ENCODE measurements at regions not wholly inside any gene's neighbourhood (a gene's known extent, or its start where the extent isn't known, plus 50 kb on each side); places are given as distances from the start of the nearest gene placed in this dataset.

DNA sequence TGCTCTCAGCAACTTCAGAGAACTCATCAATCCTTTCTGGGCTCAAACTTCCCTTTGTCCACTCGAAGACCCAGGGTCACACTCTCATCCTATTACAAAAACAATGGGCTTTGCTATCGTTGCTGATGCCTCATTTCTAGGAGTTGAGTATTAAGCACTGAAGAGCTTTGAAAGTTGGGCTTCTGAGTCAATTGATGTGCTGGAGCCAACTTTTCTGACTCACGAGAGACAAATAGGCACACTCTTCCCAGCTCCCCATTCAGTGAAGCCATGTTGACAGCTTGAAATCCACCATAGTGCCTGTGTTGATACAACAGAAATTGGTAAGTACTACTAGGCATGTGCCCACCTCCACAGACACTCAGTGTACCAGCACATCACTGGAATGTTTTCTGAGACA, 97.5 kb upstream of the PRSS58 start:
- Mint-ChIP-seq H3K36me3 (no peaks in the 10 kb centered on the region), H3K27me3 (peaks cover 17% of the 10 kb centered on the region), H3K27ac (no peak overlapping the region), H3K4me1 (no peaks in the 10 kb centered on the region), H3K9me3 (no peaks in the 10 kb centered on the region), H3K4me3 (no peak overlapping the region)
- ATAC-seq = no peak

DNA sequence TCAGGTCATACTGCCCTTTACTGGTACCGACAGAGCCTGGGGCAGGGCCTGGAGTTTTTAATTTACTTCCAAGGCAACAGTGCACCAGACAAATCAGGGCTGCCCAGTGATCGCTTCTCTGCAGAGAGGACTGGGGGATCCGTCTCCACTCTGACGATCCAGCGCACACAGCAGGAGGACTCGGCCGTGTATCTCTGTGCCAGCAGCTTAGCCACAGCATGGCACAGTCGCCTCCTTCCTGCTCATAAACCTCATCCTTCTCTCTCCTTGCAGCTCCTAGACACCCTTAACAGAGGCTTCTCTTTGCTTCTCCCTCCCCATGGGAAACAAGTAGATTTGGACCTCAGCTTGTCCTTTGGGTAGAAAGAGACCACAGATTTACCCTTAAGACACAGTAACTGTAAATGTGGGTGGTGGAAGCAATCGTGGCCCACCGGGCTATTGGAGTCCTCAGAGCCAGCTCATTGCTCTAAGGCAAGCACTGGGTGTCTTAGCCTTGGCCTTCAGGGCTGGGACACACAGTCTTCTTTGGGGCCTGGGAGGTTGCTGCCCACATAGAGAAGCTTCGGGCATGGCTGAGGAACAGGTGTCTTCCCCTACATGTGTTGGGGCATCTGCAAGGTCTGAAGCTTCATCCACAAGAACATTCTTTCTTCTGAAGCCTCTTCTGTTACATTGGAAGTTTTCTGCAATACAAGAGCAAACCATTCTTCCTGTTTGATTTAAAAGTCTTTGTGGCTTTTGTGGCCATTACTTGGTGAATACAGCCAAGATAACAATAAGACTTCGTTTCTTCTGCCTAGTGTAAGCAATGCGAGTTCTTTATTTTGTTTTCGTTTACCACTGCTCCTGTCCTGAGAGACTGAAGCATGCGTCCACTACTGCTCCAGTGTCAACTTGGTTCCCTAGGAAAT, 95.5 kb upstream of the PRSS58 start:
- ATAC-seq = no peak
- H3K27me3 Mint-ChIP-seq = peaks cover 29% of the 10 kb centered on the region
- no peaks in the 10 kb centered on the region for H3K36me3 Mint-ChIP-seq
- no peaks in the 10 kb centered on the region for H3K4me1 Mint-ChIP-seq
- H3K27ac Mint-ChIP-seq = no peak overlapping the region
- no peak overlapping the region for H3K4me3 Mint-ChIP-seq
- H3K9me3 Mint-ChIP-seq = no peaks in the 10 kb centered on the region

DNA sequence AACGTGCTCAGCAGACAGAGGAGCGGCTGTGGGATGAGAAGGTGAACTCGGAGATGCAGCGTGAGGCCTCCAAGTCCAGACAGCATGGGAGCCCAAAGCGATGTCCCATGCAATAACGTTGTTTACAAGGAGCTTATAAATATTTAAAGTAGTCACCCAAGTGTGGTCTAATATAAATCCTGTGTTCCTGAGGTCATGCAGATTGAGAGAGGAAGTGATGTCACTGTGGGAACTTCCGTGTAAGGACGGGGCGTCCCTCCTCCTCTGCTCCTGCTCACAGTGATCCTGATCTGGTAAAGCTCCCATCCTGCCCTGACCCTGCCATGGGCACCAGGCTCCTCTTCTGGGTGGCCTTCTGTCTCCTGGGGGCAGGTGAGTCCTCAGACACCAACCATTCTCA, 94.7 kb upstream of the PRSS58 start:
- Mint-ChIP-seq H3K4me1 (no peaks in the 10 kb centered on the region), H3K4me3 (no peak overlapping the region), H3K27ac (no peak overlapping the region), H3K9me3 (peaks cover 2% of the 10 kb centered on the region), H3K27me3 (peaks cover 38% of the 10 kb centered on the region), H3K36me3 (no peaks in the 10 kb centered on the region)
- no peak for ATAC-seq

DNA sequence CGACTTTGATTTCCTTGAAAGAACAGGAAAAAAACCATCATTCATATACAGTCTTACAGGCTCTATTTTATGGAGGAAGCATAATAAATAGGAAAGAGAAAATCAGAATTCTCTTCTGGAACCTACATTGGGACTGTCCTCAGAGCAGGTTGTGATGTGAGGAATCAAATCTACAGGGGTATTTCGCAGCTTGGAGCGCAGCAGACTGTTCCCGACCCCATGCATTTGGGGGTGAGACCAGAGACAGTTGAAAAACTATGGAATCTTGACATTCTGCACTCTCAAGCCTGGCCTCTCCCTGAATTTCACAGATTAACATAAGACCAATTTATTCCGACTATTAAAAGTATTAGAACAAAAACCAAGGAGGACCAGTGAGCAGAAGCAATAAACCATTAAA, 93.3 kb upstream of the PRSS58 start:
- no peaks in the 10 kb centered on the region for H3K4me1 Mint-ChIP-seq

DNA sequence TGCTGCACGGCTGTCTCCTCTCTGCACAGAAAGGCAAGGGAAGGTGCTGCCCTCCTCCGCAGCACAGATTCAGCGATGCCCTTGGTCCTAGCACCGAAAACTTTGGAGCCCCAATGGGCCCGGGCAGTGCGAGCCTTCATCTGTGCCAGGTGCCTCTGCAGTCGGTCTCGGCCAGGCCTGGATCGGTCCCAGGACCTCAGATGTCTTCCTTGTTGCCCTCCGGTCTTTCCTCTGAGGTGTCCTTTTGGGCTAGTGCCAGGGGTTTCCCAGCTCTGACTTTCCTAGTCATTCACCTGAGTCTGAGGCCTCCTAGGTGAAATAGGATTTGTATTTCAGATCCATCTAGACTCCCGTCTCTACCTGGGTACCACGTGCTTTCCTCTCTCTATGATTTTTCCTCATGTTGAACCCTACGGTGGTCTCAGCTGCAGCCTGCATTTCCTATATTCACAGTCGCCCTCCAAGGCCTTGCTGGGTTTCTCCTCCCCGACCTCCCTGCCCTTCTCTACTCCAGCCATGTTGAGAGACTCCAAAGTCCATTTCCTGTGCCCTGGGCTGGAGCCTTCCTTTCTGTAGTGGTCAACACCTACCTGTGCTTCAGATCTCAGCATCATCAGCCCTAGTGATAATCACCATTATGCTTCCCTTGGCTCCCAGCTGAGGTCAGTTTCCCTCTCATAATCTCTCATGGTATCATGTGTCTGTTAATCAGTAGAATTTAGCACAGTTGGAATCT, 92.0 kb upstream of the PRSS58 start:
- Mint-ChIP-seq H3K4me1 (no peaks in the 10 kb centered on the region), H3K36me3 (no peaks in the 10 kb centered on the region), H3K4me3 (no peak overlapping the region), H3K27ac (no peak overlapping the region), H3K9me3 (peaks cover 2% of the 10 kb centered on the region), H3K27me3 (peaks cover 42% of the 10 kb centered on the region)
- no peak for ATAC-seq

More for the DNA sequence above, 93.3 kb upstream of the PRSS58 start:
- no peak overlapping the region for H3K27ac Mint-ChIP-seq
- no peak for ATAC-seq
- H3K27me3 Mint-ChIP-seq = peaks cover 38% of the 10 kb centered on the region
- peaks cover 2% of the 10 kb centered on the region for H3K9me3 Mint-ChIP-seq
- no peaks in the 10 kb centered on the region for H3K36me3 Mint-ChIP-seq
- no peak overlapping the region for H3K4me3 Mint-ChIP-seq

DNA sequence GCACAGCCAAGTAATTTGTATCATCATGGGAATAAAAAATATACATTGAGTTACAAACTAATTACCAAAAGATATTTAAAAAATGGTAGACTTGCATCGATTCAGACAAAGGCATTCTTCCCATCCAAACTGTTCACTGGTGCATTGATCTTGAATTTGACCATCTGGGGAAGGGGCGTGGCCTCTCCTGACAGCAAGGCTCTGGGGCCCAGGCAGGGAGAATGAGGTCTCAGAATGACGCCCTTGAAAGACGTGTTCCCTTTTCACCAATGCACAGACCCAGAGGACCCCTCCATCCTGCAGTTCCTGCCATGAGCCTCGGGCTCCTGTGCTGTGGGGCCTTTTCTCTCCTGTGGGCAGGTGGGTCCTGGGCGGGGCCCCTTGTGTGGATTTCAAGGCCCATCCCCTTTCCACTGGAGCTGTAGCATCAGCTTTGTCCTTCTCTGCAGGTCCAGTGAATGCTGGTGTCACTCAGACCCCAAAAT, 91.1 kb upstream of the PRSS58 start:
- Mint-ChIP-seq H3K36me3 (no peaks in the 10 kb centered on the region), H3K27ac (no peak overlapping the region), H3K4me1 (no peaks in the 10 kb centered on the region), H3K4me3 (no peak overlapping the region), H3K9me3 (peaks cover 2% of the 10 kb centered on the region), H3K27me3 (peaks cover 48% of the 10 kb centered on the region)
- ATAC-seq = no peak

DNA sequence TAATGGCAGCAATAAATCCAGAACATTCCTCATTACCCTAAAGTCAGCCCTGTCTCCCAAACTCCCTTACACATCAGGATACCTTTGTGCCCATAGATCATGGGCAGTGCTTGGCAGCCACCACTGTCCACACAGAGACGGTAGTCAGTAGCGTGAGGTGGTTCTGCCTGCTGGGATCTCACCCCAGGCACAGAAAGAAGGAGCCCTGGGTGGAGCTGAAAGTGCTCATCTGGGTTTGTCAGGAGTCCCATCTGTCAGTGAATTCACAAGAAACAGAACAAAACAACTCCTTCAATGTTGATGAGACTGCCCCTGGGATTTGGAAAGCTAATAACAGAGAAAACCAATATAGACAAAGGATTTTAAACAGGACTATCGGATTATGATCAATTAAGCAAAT, 90.2 kb upstream of the PRSS58 start:
- ATAC-seq = no peak
- peaks cover 48% of the 10 kb centered on the region for H3K27me3 Mint-ChIP-seq
- H3K36me3 Mint-ChIP-seq = no peaks in the 10 kb centered on the region
- H3K27ac Mint-ChIP-seq = no peak overlapping the region
- H3K4me1 Mint-ChIP-seq = no peaks in the 10 kb centered on the region
- no peak overlapping the region for H3K4me3 Mint-ChIP-seq
- peaks cover 2% of the 10 kb centered on the region for H3K9me3 Mint-ChIP-seq

DNA sequence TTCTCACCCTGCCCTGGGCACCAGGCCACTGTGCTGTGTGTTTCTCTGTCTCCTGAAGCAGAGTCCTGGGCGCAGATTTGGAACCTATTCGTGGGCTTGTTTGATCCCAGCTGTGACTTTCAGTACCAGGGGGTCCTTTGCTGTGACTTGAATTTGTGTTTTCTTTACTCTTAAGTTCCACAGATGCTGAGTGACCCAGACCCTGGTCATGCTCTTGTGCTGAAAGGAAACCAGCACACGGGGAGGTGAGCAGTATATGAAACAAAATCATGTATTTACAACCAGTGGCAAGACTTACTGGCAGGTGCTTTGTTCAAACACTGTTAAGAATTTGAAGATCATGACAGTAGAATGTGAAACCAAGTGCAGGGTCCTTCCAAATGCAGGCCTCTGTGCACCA, 89.2 kb upstream of the PRSS58 start:
- H3K4me1 Mint-ChIP-seq = no peaks in the 10 kb centered on the region
- H3K27me3 Mint-ChIP-seq = peaks cover 42% of the 10 kb centered on the region
- no peak overlapping the region for H3K27ac Mint-ChIP-seq
- no peak for ATAC-seq
- H3K9me3 Mint-ChIP-seq = peaks cover 2% of the 10 kb centered on the region
- no peaks in the 10 kb centered on the region for H3K36me3 Mint-ChIP-seq
- no peak overlapping the region for H3K4me3 Mint-ChIP-seq

DNA sequence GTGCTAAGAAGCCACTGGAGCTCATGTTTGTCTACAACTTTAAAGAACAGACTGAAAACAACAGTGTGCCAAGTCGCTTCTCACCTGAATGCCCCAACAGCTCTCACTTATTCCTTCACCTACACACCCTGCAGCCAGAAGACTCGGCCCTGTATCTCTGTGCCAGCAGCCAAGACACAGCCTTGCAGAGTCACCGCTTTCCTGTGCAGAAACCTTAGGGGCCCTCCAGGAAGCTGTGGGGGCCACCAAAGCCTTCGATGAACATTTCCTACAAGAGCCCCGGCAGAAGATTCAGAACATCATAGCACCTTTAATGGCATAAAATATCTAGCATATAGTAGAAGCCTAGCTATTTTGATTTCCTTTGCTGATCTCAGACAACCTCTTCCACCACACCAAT, 88.0 kb upstream of the PRSS58 start:
- ATAC-seq = no peak
- no peaks in the 10 kb centered on the region for H3K36me3 Mint-ChIP-seq
- H3K27ac Mint-ChIP-seq = no peak overlapping the region
- peaks cover 35% of the 10 kb centered on the region for H3K27me3 Mint-ChIP-seq
- H3K4me1 Mint-ChIP-seq = no peaks in the 10 kb centered on the region
- peaks cover 2% of the 10 kb centered on the region for H3K9me3 Mint-ChIP-seq
- no peak overlapping the region for H3K4me3 Mint-ChIP-seq

DNA sequence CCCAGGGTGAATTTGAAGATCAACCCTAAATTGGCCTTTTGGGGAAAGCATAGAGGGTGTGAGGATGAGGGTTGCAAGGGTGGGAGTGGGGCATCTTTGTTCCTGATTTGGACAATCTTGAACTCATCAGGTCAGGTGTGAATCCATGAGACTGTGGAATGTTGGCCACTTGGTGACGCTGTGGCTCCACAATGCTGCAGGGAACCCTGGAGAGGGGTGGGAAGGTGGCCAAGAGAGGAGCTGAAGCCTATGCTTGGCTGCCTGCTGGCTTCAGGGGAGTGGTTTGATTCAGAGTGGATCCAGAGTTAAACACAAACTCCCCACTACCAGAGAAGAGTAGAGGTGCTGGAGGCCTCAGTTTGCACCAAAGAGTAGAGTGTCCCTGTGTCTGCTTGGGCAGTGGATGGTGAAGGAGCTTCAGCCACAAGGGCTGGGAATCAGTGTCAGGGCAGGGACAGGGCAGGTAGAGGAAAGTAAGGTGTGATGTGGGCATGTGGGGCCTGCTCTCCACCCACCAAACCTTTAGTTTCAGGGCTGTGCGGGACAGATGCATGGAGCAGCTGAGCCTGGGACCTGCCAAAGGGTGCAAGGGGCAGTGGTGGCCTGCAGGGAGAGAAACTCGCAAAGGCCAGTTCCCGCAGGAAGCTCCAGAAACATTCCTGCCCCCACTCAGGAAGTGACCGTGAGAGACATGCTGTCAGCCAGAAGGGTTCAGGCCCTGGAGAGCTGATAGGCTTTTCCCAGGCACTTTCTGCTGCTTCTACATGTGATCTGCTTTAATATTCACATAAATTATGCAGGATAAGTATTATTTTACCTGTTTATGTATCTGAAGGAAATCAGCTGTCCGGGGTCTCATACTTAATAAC, 81.0 kb upstream of the PRSS58 start:
- Mint-ChIP-seq H3K36me3 (no peaks in the 10 kb centered on the region), H3K9me3 (no peaks in the 10 kb centered on the region), H3K4me1 (no peaks in the 10 kb centered on the region), H3K27me3 (peaks cover 10% of the 10 kb centered on the region), H3K4me3 (no peak overlapping the region), H3K27ac (no peak overlapping the region)
- ATAC-seq = no peak

DNA sequence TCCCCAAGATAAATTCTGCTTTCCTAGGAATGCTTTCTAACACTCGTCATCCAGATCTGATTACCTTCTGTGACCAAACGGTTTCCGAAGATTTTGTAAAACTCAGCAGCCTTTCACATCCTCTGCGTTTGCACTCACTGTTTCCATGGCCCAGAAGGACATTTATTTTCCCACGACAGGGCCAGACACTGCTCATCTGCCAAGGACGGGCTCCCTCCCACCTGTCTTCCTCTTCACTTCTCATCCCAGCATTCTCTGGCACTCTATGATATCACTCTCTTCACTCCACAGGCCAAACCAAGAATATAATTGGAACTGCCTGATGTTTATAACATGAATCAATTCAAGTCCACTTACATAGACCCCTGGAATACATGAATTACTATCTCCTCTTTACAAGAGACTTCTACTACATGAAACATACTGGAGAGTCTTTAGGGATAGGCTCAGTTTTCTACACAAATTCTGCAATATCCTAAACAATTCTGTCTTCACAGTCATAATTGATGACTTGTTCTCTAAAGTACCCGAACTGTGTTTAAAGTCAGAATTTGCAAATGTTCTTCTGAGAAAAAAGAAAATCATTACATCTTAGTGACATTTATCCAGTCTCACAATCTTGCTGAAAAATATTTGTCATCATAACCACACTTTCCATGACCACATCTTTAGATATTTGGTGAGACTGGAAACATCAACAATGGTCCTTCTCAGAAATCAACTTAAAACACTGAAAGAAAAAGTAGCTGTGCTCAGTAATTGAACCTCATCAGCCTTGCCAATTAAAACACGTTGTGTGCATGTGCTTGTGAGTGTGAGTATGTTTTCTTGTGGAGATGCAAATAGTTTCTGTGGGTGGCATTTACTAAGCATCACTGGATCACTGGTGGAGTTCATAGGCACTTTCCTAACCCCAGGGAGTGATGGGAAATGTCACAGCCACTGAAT, 79.5 kb upstream of the PRSS58 start:
- Mint-ChIP-seq H3K9me3 (no peaks in the 10 kb centered on the region), H3K36me3 (no peaks in the 10 kb centered on the region), H3K27me3 (peaks cover 10% of the 10 kb centered on the region), H3K27ac (no peak overlapping the region), H3K4me1 (no peaks in the 10 kb centered on the region), H3K4me3 (no peak overlapping the region)
- no peak for ATAC-seq

DNA sequence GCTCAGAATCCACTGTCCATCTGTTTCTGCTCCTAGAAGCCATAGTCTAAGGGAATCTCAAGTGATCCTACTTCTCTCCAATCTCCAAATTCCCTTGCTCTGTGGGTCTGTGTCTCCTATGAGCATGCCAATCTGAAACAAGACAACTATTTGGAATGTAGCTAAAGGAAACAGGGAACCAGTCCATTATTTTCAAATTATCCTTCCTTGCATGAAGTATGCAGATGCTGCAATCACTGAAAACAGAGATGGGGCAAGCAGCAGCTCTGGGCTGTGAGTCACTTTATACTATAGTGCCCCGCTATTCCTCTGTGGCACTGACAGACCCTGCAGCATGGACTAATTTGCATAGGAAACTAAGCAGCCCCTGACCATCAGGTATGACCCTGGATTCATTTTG, 76.9 kb upstream of the PRSS58 start:
- Mint-ChIP-seq H3K27ac (no peak overlapping the region), H3K4me1 (no peaks in the 10 kb centered on the region), H3K27me3 (peaks cover 25% of the 10 kb centered on the region), H3K9me3 (no peaks in the 10 kb centered on the region), H3K4me3 (no peak overlapping the region), H3K36me3 (no peaks in the 10 kb centered on the region)
- ATAC-seq = no peak

DNA sequence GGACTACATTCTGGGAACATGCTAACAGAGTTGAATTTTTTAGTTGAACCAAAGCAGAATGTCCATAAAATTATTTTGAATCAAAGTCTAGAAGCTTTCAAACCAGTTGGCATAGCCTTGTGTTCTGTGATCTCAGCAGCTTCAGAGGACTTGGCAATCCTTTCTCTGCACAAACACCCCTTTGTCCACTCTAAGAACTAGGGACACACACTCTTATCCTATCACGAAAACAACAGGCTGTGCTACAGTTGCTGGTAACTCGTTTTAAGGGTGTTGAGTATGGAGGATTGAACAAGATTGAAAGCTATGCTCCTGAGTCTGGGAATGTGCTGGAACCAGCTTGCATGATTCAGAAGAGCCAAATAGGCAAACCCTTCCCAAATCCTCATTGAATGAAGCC, 76.4 kb upstream of the PRSS58 start:
- ATAC-seq = no peak
- Mint-ChIP-seq H3K36me3 (no peaks in the 10 kb centered on the region), H3K27me3 (peaks cover 30% of the 10 kb centered on the region), H3K9me3 (no peaks in the 10 kb centered on the region), H3K4me3 (no peak overlapping the region), H3K27ac (no peak overlapping the region), H3K4me1 (no peaks in the 10 kb centered on the region)

DNA sequence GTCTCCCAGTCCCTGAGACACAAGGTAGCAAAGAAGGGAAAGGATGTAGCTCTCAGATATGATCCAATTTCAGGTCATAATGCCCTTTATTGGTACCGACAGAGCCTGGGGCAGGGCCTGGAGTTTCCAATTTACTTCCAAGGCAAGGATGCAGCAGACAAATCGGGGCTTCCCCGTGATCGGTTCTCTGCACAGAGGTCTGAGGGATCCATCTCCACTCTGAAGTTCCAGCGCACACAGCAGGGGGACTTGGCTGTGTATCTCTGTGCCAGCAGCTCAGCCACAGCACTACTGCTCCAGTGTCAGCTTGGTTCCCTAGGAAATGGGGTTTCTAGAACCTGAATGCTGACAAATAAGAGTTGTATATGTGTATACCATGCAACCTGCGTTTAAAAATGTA, 74.6 kb upstream of the PRSS58 start:
- Mint-ChIP-seq H3K27ac (no peak overlapping the region), H3K4me3 (no peak overlapping the region), H3K27me3 (peaks cover 48% of the 10 kb centered on the region), H3K36me3 (no peaks in the 10 kb centered on the region), H3K4me1 (no peaks in the 10 kb centered on the region), H3K9me3 (no peaks in the 10 kb centered on the region)
- ATAC-seq = no peak
